ENCODE measurements at regions not wholly inside any gene's neighbourhood (a gene's known extent, or its start where the extent isn't known, plus 50 kb on each side); places are given as distances from the start of the nearest gene placed in this dataset.

DNA sequence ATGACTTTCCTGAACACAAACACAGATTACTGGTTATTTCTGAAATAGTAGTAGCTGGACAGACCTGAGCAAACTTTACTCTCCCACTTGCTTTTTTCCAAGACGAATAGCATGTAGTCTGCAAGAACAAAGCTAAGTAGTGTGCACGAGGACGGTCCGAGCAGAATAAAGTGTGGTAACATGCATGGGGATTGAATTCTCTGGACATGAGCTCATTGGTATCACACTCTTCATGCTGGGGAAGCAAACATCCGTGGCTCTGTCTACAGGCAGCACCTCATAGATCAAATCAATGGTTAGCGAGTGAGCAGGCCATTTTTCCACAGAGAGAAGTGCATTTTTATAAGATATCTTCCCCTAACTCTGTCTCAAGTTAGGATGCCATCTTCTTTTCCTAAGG is 164.8 kb upstream of the STK17B start:
- Histone ChIP-seq H3K4ac (ENCODE audit: low read depth, low read length) (no peak overlapping the region), H3K14ac (ENCODE audit: insufficient read depth, low read length) (no peak overlapping the region), H2BK120ac (ENCODE audit: low read depth, low read length, poor library complexity, severe bottlenecking) (no peak overlapping the region), H3K79me2 (ENCODE audit: insufficient read depth, low read length) (no peaks in the 10 kb centered on the region), H2BK20ac (ENCODE audit: low read depth, low read length, poor library complexity, severe bottlenecking) (no peak overlapping the region), H3K23me2 (ENCODE audit: insufficient read length, low read depth, low read length, poor library complexity, severe bottlenecking) (no peaks in the 10 kb centered on the region), H3K4me1 (ENCODE audit: insufficient read depth, low read length) (no peaks in the 10 kb centered on the region; the same call in 1 of the 2 replicates), H2AK5ac (ENCODE audit: insufficient read length, low read length) (no peak overlapping the region), H2BK15ac (ENCODE audit: low read depth, low read length) (no peak overlapping the region), H3K27me3 (ENCODE audit: insufficient read depth, low read length) (no peaks in the 10 kb centered on the region), H3K9me3 (ENCODE audit: control insufficient read depth, low read depth, low read length) (no peaks in the 10 kb centered on the region), H3K4me2 (ENCODE audit: insufficient read depth, insufficient read length, low read length) (no peak overlapping the region), H4K5ac (ENCODE audit: insufficient read length, low read depth, low read length) (no peak overlapping the region), H2BK12ac (ENCODE audit: insufficient read length, low read depth, low read length) (no peak overlapping the region), H3K23ac (ENCODE audit: insufficient read length, low read depth, low read length) (no peak overlapping the region), H3K79me1 (ENCODE audit: insufficient read depth, low read depth, low read length, poor library complexity, severe bottlenecking) (no peaks in the 10 kb centered on the region), H4K8ac (replicated peaks; ENCODE audit: insufficient read length, low read depth, low read length) (no peak overlapping the region), H3K18ac (ENCODE audit: insufficient read length, low read depth, low read length) (no peak overlapping the region), H3K56ac (ENCODE audit: insufficient read length, low read depth, low read length) (no peak overlapping the region), H3K9ac (ENCODE audit: extremely low read depth, insufficient read length, low read length) (no peak overlapping the region), H4K20me1 (ENCODE audit: control insufficient read depth, insufficient read depth, insufficient read length) (no peaks in the 10 kb centered on the region), H3K27ac (ENCODE audit: insufficient read length, low read depth, low read length) (no peak overlapping the region), H3T11ph (ENCODE audit: low read length) (no peak overlapping the region), H4K91ac (ENCODE audit: insufficient read length, low read depth, low read length) (no peak overlapping the region), H2AFZ (ENCODE audit: low read length) (no peak overlapping the region), H2BK5ac (ENCODE audit: insufficient read length, low read length) (no peak overlapping the region)
- H3K27me3 Mint-ChIP-seq (ENCODE audit: low read depth), result no peaks in the 10 kb centered on the region
- H3K4me1 Mint-ChIP-seq, result no peaks in the 10 kb centered on the region
- H3K4me3 Mint-ChIP-seq, result no peak overlapping the region
- TF ChIP-seq, protein P1, sequence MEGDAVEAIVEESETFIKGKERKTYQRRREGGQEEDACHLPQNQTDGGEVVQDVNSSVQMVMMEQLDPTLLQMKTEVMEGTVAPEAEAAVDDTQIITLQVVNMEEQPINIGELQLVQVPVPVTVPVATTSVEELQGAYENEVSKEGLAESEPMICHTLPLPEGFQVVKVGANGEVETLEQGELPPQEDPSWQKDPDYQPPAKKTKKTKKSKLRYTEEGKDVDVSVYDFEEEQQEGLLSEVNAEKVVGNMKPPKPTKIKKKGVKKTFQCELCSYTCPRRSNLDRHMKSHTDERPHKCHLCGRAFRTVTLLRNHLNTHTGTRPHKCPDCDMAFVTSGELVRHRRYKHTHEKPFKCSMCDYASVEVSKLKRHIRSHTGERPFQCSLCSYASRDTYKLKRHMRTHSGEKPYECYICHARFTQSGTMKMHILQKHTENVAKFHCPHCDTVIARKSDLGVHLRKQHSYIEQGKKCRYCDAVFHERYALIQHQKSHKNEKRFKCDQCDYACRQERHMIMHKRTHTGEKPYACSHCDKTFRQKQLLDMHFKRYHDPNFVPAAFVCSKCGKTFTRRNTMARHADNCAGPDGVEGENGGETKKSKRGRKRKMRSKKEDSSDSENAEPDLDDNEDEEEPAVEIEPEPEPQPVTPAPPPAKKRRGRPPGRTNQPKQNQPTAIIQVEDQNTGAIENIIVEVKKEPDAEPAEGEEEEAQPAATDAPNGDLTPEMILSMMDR (conservative IDR thresholded peaks at IDR 0.05), result no peak
- WGBS (ENCODE audit: extremely low coverage, insufficient read length, low lambda C conversion rate), result no CpG with 5 or more reads among the region's 6 CpGs
- no peaks in the 10 kb centered on the region for H3K9me3 Mint-ChIP-seq
- no peaks in the 10 kb centered on the region for H3K36me3 Mint-ChIP-seq (ENCODE audit: insufficient read depth in 1 of 3, low read depth in 3 of 3)
- no peak overlapping the region for H3K27ac Mint-ChIP-seq
- DNase-seq, result no peak

Data from H9 (cell line).